ENCODE measurements at regions not wholly inside any gene's neighbourhood (a gene's known extent, or its start where the extent isn't known, plus 50 kb on each side); places are given as distances from the start of the nearest gene placed in this dataset.

GRCh38 chr4:19540859-19541540 lies 710.7 kb upstream of the SLIT2 start:
- no peak for TF ChIP-seq REST (IDR thresholded peaks at IDR 0.05; ENCODE audit: insufficient replicate concordance, low read depth)
- TF ChIP-seq CTCF (IDR thresholded peaks at IDR 0.05; ENCODE audit: insufficient read depth, low read length): no peak
- TF ChIP-seq POLR2AphosphoS5 (IDR thresholded peaks at IDR 0.05; ENCODE audit: low read depth): no peak

Data from HL-60 (cell line).